ENCODE measurements at regions not wholly inside any gene's neighbourhood (a gene's known extent, or its start where the extent isn't known, plus 50 kb on each side); places are given as distances from the start of the nearest gene placed in this dataset.

GRCh38 chr1:222168621-222169020 lies 379.3 kb downstream of the HHIPL2 start:
- Histone ChIP-seq H2AFZ (no peak overlapping the region), H3K4me2 (ENCODE audit: unreplicated experiment) (peak overlapping the region; percentile 10), H3K9me2 (ENCODE audit: insufficient read depth) (no peaks in the 10 kb centered on the region), H3K9me3 (ENCODE audit: low read depth) (no peaks in the 10 kb centered on the region), H3K9ac (no peak overlapping the region), H3F3A (ENCODE audit: insufficient read depth) (peaks cover 22% of the 10 kb centered on the region), H3K4me1 (ENCODE audit: insufficient read depth) (peaks cover 22% of the 10 kb centered on the region), H3K4me3 (no peak overlapping the region), H3K36me3 (ENCODE audit: low read depth) (no peaks in the 10 kb centered on the region), H3K27me3 (replicated peaks; ENCODE audit: insufficient read depth) (no peaks in the 10 kb centered on the region), H3K79me2 (ENCODE audit: insufficient read depth) (no peaks in the 10 kb centered on the region), H4K20me1 (ENCODE audit: insufficient read depth) (no peaks in the 10 kb centered on the region), H3K27ac (no peak overlapping the region)
- 92 to 100% methylated on average over 1 of the region's 1 CpG for WGBS, 2 experiments (ENCODE audit: low coverage in 1 of 2, low lambda C conversion rate in 2 of 2, missing lambda C conversion rate in 2 of 2)
- no peak for DNase-seq
- in situ Hi-C loops (cut with MboI): loop anchor here (10.0 kb wide), 1 partner anchor 424 kb away; the partner anchor contains the start of gene DUSP10
- no peak for TF ChIP-seq EZH2phosphoT487 (IDR thresholded peaks at IDR 0.05; ENCODE audit: insufficient read depth, low read depth)
- no peak for TF ChIP-seq EZH2 (IDR thresholded peaks at IDR 0.05; ENCODE audit: insufficient read depth, poor library complexity, severe bottlenecking)

DNA sequence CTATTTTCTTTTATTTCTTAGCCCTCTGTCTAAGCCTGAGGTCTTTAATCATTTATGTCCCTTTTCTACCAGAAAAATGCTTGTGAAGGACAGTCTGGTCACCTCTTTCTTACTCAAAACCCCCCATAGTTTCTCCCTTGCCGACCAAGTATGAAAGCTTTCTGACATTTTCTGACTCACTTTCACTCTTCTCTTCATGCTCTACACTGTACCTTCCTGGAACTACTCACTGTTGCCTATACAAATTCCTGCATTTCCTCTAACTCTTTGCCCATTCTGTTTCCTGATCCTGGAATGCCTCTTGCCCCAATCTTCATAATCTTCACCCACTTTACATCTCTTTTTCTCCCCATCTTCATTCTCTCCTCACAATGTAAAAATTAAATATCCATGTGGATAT lies 380.0 kb downstream of the HHIPL2 start:
- 16 to 25% methylated on average over 1 of the region's 1 CpG for WGBS, 2 experiments (ENCODE audit: low coverage in 1 of 2, low lambda C conversion rate in 2 of 2, missing lambda C conversion rate in 2 of 2)
- in situ Hi-C loops (cut with MboI): loop anchor here (10.0 kb wide), 1 partner anchor 423 kb away; the partner anchor contains the start of gene DUSP10
- H3K27me3 ChIP-seq (replicated peaks; ENCODE audit: insufficient read depth): no peaks in the 10 kb centered on the region
- H3F3A ChIP-seq (ENCODE audit: insufficient read depth): peaks cover 22% of the 10 kb centered on the region
- H3K4me3 ChIP-seq: no peak overlapping the region
- no peaks in the 10 kb centered on the region for H3K79me2 ChIP-seq (ENCODE audit: insufficient read depth)
- H3K36me3 ChIP-seq (ENCODE audit: low read depth): no peaks in the 10 kb centered on the region
- TF ChIP-seq EZH2 (IDR thresholded peaks at IDR 0.05; ENCODE audit: insufficient read depth, poor library complexity, severe bottlenecking) (no peak), EZH2phosphoT487 (IDR thresholded peaks at IDR 0.05; ENCODE audit: insufficient read depth, low read depth) (no peak)
- H3K4me2 ChIP-seq (ENCODE audit: unreplicated experiment): peak overlapping the region; percentile 10
- no peak overlapping the region for H2AFZ ChIP-seq
- no peaks in the 10 kb centered on the region for H3K9me2 ChIP-seq (ENCODE audit: insufficient read depth)
- no peaks in the 10 kb centered on the region for H4K20me1 ChIP-seq (ENCODE audit: insufficient read depth)
- no peak overlapping the region for H3K9ac ChIP-seq
- no peaks in the 10 kb centered on the region for H3K9me3 ChIP-seq (ENCODE audit: low read depth)
- peaks cover 22% of the 10 kb centered on the region for H3K4me1 ChIP-seq (ENCODE audit: insufficient read depth)
- peak overlapping the region; percentile 75 for H3K27ac ChIP-seq
- DNase-seq: peak; percentile 55

DNA sequence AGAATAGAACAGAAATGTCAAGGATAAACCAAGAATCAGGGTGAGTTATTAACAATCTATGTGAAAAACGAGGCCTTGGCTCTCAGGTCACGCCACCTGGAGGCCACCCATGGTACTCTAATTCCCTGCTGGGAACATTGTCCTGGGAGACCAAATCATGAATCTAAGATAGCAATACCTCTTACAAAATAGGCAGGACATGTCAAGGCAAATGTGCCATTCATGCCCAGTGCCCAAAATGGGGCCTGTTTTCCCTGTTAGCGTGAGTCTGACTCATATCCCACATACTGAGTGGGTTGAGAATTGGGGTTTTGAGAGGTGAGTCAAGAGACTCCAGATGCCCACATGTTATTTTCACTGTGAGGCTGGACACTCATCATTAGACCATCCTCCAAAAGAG lies 380.8 kb downstream of the HHIPL2 start:
- WGBS, 2 experiments (ENCODE audit: low coverage in 1 of 2, low lambda C conversion rate in 2 of 2, missing lambda C conversion rate in 2 of 2): 4 to 9% methylated on average over 3 of the region's 3 CpGs
- Histone ChIP-seq H3K9ac (peak overlapping the region; percentile 25; the same call in 1 of the 2 replicates), H3K36me3 (ENCODE audit: low read depth) (no peaks in the 10 kb centered on the region), H3K27me3 (replicated peaks; ENCODE audit: insufficient read depth) (no peaks in the 10 kb centered on the region), H3K79me2 (ENCODE audit: insufficient read depth) (no peaks in the 10 kb centered on the region), H3K4me2 (ENCODE audit: unreplicated experiment) (peak overlapping the region; percentile 46), H4K20me1 (ENCODE audit: insufficient read depth) (no peaks in the 10 kb centered on the region), H2AFZ (peak overlapping the region; percentile 23), H3K9me3 (ENCODE audit: low read depth) (no peaks in the 10 kb centered on the region), H3K27ac (peak overlapping the region; percentile 75), H3K9me2 (ENCODE audit: insufficient read depth) (no peaks in the 10 kb centered on the region), H3K4me1 (ENCODE audit: insufficient read depth) (peaks cover 22% of the 10 kb centered on the region), H3K4me3 (0 out of 2 replicates have a peak overlapping the region, but pooled peaks have one; percentile 2), H3F3A (ENCODE audit: insufficient read depth) (peaks cover 22% of the 10 kb centered on the region)
- DNase-seq: peak; percentile 98
- TF ChIP-seq EZH2phosphoT487 (IDR thresholded peaks at IDR 0.05; ENCODE audit: insufficient read depth, low read depth) (no peak), EZH2 (IDR thresholded peaks at IDR 0.05; ENCODE audit: insufficient read depth, poor library complexity, severe bottlenecking) (no peak)
- in situ Hi-C loops (cut with MboI): loop anchor here (10.0 kb wide), 1 partner anchor 422 kb away; the partner anchor contains the start of gene DUSP10

DNA sequence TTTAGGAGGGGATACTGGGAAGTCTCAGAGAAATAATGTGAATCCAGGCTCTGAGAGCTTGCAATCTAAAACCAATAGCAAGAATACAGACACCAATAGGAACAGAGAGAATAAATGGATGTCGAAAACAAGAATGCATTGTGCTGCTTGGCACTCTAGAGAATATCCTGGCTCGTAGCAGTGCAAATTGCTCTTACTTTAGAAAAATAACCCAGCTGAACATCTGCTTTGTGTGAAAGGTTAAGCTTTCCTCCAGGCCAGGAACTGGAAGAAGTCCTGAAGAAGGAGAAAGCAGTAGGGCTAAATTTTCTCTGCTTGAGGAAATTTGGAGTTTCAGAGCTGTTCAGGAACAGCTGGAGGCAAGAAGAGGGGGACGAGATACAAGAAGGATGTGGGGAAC lies 382.3 kb downstream of the HHIPL2 start:
- no peaks in the 10 kb centered on the region for H4K20me1 ChIP-seq (ENCODE audit: insufficient read depth)
- H3K27me3 ChIP-seq (replicated peaks; ENCODE audit: insufficient read depth): no peaks in the 10 kb centered on the region
- H3F3A ChIP-seq (ENCODE audit: insufficient read depth): peaks cover 22% of the 10 kb centered on the region
- in situ Hi-C loops (cut with MboI): loop anchor here (10.0 kb wide), 1 partner anchor 421 kb away; the partner anchor contains the start of gene DUSP10
- H3K4me1 ChIP-seq (ENCODE audit: insufficient read depth): peaks cover 22% of the 10 kb centered on the region
- no peaks in the 10 kb centered on the region for H3K36me3 ChIP-seq (ENCODE audit: low read depth)
- no peaks in the 10 kb centered on the region for H3K79me2 ChIP-seq (ENCODE audit: insufficient read depth)
- H3K9ac ChIP-seq: no peak overlapping the region
- H2AFZ ChIP-seq: no peak overlapping the region
- no peaks in the 10 kb centered on the region for H3K9me3 ChIP-seq (ENCODE audit: low read depth)
- no peaks in the 10 kb centered on the region for H3K9me2 ChIP-seq (ENCODE audit: insufficient read depth)
- TF ChIP-seq EZH2phosphoT487 (IDR thresholded peaks at IDR 0.05; ENCODE audit: insufficient read depth, low read depth): no peak
- no peak for TF ChIP-seq EZH2 (IDR thresholded peaks at IDR 0.05; ENCODE audit: insufficient read depth, poor library complexity, severe bottlenecking)
- no peak overlapping the region for H3K27ac ChIP-seq
- H3K4me3 ChIP-seq: no peak overlapping the region
- H3K4me2 ChIP-seq (ENCODE audit: unreplicated experiment): no peak overlapping the region
- 69 to 73% methylated on average over 3 of the region's 3 CpGs for WGBS, 2 experiments (ENCODE audit: low coverage in 1 of 2, low lambda C conversion rate in 2 of 2, missing lambda C conversion rate in 2 of 2)
- DNase-seq: no peak

Data from GM23248 (cell line).